Islet precursor cell (in vitro differentiated cells): ENCODE measurements at regions not wholly inside any gene's neighbourhood (a gene's known extent, or its start where the extent isn't known, plus 50 kb on each side); places are given as distances from the start of the nearest gene placed in this dataset.

Source experiments
- DNase-seq: peaks from one replicate; pipeline ENCODE4 v3.0.0-alpha.2; 2018

DNA sequence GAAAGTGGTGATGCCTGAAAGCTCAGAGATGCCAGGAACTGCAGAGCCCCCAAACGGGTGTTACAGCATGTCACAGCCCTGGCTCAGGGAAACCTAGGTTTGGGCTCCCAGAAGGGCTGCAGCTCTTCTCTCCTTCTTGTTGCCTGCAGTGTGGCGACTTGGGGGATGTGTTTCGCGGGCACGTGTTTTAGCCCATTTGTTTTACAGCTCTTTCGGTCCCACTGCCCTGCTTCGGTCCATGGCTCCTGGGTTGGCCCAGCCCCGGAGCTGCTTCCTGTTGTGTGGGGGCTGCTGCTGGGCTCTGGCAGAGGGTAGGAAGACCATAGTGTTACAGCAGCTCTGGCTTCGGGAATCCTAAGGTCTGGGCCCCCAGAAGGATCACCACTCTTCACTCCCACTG lies 222.9 kb upstream of the RIOK2 start:
- DNase-seq: no peak

DNA sequence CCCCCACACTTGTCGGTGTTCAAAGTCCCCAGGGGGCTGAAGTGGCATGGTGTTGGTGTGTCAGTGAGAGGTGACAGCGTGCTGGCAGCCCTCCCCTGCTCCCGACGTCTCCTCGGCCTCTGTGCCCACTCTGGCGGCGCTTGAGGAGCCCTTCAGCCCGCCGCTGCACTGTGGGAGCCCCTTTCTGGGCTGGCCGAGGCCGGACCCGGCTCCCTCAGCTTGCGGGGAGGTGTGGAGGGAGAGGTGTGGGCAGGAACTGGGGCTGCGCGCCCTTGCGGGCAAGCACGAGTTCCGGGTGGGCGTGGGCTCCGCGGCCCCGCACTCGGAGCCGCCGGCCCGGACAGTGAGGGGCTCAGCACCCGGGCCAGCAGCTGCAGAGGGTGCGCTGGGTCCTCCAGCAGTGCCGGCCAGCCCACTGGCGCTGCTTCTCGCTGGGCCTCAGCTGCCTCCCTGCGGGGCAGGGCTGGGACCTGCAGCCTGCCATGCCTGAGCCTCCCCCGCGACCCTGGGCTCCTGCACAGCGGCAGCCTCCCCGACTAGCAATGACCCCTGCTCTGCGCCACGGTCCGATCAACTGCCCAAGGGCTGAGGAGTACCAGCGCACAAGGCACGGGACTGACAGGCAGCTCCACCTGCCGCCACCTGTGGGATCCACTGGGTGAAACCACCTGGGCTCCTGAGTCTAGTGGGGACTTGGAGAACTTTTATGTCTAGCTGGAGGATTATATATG lies 224.1 kb upstream of the RIOK2 start:
- DNase-seq: no peak

DNA sequence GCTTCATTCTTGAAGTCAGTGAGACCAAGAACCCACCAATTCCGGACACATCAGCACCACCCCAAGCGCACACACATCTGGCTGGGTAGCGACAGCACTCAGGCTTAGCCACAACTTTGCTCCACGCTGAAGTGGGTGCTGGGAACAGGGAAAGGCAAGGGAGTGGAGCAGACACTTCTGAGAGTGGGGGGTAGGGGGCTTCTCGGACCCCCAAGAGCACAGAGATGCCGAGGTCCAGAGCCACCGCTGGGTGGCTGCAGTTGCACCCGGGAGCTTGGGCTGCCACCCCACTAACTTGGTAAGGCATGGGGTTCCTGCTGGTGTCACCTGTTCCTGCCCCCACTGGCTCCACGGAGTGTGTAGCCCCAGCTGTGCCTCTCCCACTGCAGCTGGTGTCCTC lies 225.3 kb upstream of the RIOK2 start:
- DNase-seq: no peak

DNA sequence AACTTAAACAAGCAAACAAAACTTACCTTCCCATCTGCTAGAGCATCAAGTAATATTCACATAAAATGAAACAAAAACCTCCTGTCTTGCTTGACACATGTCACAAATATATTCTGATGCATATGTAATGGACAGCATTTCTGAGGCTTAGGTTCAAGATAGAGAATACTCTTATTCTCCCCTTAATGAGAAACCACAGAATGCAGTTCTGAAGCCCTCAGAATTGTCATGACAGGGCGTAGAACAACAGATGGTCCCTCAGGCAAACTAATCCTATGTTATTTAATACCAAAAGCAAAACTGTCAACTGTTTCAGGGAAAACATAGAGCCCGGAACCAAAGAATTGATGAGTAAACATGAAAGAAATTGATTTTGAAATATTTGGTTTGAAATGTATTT lies 229.9 kb upstream of the RIOK2 start:
- DNase-seq: no peak

DNA sequence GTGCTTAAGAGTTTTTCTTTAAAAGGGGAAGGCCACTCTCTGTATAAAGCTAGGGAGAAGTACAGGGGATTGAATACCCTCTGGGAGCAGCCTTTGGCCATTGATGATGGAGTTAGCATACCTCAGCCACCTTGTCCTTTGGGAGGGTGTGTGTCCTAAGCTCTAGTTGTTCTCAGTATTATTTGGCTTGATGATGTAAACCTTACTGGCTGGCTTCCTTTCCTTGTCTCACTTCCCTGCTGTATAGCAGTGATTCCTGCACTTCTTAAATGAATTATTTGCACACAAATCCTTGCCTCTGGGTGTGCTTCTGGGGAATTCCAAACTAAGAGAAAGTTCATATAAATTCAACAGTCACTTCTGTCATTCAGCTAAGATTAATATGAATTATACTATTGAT lies 234.9 kb upstream of the RIOK2 start:
- DNase-seq: no peak

DNA sequence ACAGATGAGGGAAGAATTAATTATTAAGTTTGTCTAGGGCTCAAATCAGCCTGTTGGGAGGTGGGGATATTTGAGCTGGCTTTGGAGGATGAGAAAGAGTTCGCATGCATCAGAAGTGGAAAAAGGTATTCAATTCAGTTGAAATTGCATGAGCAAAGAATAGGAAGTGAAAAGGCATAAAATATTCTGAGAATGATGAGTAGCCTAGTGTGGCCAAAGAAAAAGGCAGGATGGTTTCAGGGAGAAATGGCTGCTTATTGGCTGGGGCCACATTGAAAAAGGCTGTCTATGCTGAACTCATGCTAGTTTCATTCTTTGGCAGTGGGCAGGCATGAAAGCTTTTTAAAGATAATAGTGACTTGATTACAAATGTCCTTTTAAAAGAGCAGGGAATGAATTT lies 235.4 kb upstream of the RIOK2 start:
- DNase-seq: no peak

DNA sequence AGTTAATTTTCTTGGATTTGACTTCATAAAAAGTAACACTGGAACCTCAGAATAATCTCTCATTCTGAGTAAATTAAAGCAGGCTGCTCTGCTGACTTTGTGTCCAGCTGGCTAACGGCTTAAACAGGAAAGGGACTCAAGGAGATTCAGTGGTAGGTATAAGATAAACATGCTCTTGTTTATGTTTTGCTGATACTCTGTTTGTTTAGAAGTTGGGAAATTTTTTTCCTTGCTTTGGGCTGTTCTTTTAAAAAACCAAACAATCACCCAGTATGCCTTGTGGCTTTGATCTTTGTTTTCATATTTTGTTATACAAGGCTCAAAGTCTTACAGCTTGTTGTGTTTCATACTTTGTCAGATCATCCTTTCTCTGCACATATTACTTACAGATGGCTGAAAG lies 237.6 kb upstream of the RIOK2 start:
- no peak for DNase-seq

DNA sequence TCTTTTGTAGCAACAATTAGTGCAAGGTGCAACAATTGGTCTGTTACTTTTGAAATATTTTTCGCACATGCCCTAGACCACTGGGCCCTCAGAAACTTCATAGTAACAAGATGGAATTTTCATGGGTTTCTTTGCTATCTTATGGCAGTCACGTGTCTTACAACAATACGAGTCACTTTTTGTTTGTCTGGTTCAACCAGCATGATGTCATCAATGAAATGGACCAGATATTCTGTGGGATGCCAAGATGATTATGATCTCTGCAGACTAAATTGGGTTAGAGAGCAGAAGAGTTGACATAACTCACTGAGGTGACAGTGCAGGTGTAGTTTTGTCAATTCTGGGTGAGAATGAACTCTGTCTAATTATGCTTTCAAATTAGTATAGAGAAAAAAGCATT lies 239.6 kb upstream of the RIOK2 start:
- DNase-seq: no peak

DNA sequence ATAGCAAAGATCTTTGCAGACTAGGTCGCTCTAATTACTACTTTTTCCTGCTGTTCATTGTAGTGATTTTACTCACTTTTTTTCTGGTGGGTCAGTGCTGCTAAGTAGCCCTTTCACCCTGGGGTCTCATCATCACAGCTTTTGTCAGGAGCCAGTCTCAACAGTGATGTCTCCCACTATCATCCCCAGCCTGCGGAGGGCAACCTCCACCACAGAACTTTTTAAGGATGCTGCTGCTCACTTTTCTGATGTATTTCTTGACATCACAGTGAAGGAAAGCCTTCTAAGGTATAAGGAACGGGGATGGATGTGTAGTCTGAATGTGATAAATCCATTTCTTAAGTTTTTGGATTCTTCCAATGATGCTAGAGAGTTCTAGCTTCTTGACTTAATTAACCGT lies 242.5 kb upstream of the RIOK2 start:
- DNase-seq: no peak

DNA sequence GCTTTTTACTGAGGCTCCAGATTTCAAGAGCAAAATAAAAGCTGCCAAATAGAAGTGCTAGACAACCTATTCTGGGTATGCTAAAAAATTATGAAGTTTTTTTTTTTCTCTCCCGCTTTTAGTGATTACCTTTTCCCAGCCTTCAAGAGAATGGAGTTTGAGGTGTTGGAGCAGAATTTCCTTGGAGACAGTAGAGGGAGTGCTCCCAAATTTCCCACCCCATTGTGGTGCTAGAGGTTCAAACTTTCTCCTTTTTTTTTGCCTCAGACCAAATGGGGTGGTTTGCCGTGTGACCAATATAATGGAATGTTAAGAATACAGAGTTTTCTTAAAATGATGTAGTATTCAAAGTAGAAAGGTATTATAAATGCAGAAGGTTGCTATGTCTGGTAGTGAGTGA lies 244.2 kb upstream of the RIOK2 start:
- DNase-seq: no peak

DNA sequence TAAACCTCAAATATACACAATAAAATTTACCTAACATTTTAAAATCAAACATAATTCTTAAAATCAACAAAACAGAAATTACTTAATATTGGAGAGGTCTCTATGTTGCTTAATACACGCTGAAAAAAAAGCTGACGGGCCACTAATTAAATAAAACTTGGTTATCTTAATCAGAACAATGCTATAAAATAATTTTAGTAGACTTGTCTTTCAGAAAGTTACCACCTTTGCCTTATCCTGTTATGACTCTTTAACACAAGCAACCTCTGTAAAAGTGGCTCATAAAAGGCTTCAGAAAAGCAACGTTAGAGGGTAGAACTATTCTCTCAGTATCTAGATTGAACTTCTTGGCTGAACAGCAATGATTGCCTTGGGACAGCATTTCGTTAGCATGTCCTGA lies 251.0 kb upstream of the RIOK2 start:
- DNase-seq: no peak

DNA sequence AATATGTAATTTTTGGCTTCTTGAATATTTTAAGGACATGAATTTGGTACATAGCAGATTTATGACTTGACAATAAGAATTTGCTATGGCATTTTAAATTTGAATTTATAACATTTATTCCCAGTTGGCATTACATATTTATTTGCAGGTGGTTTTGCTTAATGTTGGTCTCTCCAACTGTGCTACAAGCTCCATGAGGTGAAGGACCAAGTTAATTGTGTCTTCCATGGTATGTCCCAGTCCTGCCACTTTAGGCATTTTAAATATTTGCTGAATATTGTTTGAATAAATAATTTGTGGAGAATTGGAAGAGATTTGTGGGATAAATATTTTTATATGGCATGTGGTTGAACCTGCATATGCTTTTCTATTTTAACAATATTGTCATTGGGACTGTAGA lies 253.4 kb upstream of the RIOK2 start:
- DNase-seq: no peak

DNA sequence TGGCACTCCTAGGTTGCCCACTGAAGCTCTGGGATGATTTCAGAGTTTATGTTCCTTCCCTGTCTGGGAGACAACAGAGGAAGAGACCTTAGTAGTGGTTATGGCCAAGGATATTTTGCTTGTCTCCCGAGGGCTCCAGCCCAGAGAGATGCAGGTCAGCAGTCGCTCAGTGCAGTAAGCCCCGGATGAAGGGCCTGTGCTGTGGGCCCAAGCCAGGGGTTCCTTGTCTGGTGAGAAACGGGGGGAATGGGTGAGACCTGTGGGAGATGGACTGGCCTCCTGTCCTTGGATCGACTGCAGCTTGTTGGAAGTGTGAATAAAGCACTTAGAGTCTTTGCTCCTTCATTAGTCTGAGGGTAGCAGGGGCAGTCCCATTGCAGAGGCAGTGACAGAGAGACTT lies 260.7 kb upstream of the RIOK2 start:
- DNase-seq: no peak

DNA sequence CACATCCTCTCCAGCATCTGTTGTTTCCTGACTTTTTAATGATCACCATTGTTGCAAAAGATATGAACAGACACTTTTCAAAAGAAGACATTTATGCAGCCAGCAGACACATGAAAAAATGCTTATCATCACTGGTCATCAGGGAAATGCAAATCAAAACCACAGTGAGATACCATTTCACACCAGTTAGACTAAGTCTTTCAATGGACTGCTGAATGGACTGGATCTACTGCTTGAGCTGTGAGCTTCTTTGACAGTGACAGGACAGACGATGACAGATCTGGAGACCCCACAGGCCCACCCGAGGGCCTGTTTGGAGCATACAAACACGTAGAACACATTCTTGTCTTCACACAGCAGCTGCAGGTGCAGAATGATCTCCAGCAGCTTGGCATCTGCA lies 266.1 kb upstream of the RIOK2 start:
- no peak for DNase-seq

DNA sequence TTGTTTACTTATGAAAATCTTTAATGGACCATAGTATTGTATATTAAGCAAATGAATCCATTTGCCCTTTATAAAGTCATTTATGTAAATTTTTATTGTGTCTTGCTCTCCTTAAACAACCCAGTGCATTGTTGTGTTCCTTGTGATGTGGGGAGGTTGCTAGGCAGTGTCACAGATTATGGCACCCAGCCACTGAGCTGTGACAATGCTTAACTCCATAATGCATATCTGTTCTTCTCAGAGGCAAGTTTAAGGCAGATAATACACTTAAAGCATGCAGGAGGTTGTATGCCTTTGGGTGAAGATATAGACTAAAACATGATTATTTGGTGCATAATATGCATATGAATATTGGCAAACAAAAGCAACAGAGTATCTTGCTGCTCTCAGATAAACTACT lies 269.6 kb upstream of the RIOK2 start:
- DNase-seq: no peak

DNA sequence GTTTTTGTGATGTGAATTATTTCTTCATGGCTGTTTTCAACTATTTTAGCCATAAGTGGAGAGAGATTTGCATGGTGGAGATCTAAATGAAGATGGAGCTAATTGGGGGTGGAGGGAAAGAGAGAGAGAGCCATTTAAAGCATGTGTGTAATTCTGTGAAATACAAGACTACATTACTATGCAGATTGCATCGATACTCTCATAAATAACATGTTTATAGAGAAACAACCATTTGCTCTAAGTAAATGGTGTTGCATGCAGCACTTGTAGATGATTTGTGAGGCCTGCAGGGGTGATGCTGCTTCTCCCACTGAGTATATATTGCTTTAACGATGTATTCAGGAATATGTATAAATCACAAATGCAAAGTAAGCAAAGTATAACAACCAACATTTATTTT lies 270.2 kb upstream of the RIOK2 start:
- DNase-seq: no peak

DNA sequence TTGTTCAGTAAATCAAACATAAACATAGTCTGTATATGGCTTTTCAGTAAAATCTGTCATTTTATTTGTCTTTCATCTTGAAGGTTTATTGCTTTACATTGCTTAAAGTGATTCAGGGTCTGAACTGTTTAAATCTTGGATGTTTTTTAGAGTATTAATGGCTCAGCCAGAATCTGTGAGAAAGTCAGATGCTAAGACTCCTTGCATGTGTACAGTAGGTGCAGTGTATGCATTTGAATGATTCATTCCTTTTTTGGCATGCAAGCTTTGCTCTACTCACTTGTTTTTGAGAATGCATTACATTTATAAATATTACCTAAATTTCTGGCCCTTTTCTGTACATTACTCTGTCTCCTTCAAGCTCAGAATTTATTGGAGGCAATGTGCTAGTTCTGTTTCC lies 271.0 kb upstream of the RIOK2 start:
- no peak for DNase-seq

DNA sequence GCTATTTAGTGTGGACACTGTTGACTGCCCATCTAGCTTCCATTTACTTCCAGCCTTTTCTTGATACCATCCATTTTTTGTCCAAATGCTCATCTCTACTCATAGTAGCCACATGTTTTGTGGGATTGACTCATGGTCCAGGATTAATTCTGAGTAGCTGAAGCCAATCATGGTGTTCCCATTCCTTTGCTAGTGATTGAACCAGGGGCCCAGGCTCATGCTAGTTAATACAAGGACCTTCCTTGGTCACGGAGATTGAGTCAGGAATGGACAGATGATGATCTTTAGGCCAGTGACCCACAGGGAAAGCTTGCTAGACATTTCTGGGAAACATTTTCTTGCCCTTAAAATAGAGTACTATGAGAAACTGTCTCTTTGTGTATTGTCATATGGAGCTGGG lies 272.9 kb upstream of the RIOK2 start:
- DNase-seq: no peak

DNA sequence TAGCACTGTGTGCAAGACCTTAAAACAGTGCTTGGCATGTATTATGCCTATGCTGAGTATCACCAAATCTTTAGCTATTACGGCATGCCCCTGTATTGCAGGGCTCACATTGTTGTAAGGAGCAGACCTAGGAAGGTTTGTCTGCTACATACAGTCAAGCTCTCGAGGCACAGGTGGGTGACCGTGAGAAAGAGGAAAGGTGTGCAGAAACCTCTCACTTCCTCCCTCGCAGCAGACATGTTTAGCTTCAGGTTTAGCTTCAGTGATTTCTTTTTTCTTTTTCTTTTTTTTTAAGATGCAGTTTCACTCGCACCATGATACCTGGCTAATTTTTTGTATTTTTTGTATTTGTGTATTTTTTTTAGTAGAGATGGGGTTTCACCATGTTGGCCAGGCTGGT lies 275.8 kb upstream of the RIOK2 start:
- DNase-seq: no peak

DNA sequence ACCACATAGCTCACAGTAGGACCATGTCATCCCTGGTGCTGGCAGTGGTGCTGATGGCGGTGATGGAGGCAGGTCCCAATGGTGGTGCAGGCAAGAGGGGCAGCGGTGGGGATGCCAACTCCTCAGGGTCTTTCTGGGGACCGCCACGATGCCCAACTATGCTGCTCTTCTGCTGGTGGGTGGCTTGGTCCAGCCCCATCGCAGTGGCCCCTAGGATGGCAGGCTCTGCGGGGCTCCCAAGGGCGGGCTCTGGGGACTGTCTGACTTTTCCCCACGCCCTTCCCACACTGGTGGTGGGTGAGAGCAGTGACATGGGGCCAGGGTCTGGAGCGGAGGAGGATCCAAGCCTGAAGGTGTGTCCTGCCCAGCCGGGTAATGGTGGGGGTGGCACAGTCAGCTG lies 288.9 kb upstream of the RIOK2 start:
- no peak for DNase-seq

DNA sequence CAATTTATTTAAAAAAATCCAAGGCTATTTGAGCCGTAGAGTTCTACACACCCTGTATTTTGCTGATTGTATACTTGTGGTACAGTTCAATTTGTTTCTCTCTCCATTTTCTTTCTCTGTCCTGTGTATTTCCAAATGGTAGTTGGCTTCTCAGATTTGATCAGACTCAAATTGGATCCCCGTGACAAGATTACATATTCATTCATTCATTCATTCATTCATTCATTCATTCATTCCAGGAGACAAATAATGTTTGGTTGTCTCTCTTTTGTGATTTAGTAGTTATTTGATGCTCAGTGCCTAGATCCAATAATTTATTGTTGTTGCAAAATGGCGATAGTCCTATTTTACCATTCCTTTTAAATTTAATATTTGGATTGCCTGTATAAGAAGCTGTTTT lies 292.8 kb upstream of the RIOK2 start:
- no peak for DNase-seq

DNA sequence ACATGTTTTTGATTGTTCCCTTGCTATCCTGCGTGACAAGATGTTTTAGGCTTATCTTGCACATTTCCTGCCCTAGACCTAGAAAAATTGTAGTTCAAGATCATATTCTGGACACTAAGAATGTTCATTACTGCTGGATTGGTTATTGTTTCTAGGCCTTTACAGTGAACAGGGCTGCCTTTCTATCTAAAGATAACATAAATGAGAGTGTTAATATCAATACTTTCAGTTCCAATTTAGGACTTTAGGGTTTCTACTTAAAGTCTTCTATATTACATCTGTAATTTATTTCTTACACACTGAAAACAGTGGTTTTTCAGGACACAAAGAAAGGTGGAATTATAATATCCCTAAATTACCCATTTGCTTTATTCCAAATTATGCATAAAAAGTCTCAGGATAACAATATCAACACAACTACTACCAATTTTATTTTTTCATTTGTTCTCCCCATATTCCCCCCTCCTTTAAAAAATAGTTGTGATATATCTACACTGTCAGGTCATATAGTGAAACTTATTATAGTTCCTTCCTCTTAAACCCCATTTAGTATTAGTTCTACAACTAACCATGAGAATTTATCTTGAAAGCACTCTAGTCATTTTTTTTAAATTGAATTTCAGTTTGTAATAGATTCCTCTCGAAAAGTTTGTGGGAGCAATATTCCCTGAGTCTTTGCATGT lies 293.9 kb upstream of the RIOK2 start:
- no peak for DNase-seq

DNA sequence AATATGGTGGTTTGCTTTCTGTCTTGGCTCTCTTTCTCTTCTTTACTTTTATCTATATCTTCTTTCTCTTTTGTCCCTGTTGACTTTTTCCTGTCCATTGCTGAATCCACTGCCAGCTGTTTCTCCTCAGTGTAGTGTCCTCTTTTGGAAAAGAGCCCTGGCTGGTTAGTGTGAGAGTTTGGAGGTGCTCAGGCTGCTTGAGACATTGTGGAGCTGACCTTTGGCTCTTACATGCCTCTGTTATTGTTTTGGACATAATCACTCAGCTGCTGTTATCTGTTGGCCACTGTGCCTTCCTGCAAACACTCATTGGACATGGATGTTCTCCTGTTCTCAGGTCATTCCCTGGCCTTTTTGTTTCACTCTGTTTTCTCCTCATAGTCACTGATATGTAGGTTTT lies 295.4 kb upstream of the RIOK2 start:
- no peak for DNase-seq

DNA sequence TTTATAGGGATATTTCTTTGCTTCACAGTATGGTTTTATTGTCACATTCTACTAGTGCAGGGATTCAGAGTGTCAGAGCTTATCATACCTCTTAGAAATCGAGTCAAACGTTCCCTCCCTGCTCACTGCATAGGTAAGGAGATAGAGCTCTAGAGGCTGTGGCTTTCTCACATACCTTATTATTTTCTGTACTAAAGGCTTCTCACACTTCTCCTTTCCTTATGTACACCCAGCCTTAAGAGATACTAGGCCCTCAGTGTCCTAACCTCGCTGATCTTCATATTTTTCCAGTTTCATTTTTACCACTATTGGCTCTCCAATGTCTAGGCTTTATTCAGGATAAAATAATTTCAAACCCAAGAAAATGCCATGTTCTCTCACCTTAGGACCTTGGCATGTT lies 297.3 kb upstream of the RIOK2 start:
- DNase-seq: no peak

DNA sequence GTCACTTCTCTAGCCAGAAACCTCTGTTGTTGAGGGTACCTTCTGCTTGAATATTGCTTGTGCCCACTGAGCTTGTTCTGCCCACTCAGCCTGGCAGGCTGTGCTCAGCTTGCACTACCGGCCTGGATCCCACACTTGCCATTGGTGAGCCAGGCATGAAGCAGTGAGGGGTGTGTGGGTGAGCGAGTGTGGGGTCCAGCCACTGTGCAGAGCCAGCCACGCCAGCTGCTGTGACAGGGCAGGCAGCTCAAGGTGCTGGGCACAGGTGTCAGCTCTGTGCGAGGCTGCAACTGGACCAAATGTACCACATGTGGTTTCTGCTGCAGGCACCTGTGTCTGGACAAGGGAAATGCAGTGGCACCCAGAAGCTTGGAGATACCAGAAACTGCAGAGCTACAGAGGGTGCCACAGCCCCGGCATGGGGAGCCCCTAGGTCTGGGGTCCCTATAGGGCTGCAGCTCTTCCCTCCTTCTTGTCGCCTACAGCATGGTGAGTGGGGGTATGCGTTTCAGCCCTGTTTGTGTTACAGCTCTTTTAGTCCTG lies 305.1 kb upstream of the RIOK2 start:
- no peak for DNase-seq
